ENCODE measurements at regions not wholly inside any gene's neighbourhood (a gene's known extent, or its start where the extent isn't known, plus 50 kb on each side); places are given as distances from the start of the nearest gene placed in this dataset.

DNA sequence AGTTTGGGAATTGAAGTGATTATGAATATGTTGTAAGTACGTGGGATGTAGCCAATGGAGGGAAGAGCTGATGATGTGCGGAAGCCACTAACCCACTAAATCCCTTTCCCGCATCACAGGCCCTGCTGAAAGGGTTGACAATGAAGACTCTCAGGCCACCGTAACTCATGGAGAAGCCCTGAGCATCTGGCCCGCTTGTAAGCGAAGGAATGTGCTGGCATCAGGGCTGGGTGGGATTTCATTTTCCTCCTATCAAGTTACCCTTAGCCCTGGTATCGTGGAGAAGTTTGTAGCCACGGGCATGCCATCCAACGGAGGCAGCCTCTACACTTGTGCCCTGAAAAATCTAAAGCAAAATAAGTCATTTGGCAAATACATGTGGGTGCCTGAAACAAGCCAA, 355.0 kb downstream of the CDH26 start:
- TF ChIP-seq EZH2 (optimal IDR thresholded peaks at IDR 0.05; ENCODE audit: low read depth, low read length), result no peak
- TF ChIP-seq, protein P1, sequence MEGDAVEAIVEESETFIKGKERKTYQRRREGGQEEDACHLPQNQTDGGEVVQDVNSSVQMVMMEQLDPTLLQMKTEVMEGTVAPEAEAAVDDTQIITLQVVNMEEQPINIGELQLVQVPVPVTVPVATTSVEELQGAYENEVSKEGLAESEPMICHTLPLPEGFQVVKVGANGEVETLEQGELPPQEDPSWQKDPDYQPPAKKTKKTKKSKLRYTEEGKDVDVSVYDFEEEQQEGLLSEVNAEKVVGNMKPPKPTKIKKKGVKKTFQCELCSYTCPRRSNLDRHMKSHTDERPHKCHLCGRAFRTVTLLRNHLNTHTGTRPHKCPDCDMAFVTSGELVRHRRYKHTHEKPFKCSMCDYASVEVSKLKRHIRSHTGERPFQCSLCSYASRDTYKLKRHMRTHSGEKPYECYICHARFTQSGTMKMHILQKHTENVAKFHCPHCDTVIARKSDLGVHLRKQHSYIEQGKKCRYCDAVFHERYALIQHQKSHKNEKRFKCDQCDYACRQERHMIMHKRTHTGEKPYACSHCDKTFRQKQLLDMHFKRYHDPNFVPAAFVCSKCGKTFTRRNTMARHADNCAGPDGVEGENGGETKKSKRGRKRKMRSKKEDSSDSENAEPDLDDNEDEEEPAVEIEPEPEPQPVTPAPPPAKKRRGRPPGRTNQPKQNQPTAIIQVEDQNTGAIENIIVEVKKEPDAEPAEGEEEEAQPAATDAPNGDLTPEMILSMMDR (IDR thresholded peaks at IDR 0.05; ENCODE audit: low read length), result no peak
- TF ChIP-seq EZH2phosphoT487 (IDR thresholded peaks at IDR 0.05; ENCODE audit: low read length), result no peak
- H3K4me3 ChIP-seq (ENCODE audit: low read length), result no peak overlapping the region

DNA sequence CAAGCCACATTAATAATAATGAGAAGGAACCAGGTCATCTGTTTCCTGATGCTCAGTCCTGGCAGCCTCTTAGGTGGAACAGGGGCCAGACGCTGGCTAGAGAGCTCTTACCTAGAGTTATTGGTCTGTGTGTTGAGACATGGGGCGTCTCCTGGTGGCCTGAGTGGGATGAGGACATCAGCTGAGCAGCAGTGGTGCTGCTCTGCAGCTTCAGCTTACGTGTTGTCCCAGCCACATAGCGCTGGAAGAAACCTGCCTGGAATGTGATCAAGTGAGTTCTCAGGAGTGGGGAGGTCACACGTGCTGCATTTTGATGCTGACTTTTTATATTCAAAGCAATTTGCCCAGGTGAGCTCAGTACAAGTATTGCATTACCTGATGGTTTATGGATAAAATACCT, 355.4 kb downstream of the CDH26 start:
- no peaks in the 10 kb centered on the region for H3K36me3 ChIP-seq (replicated peaks; ENCODE audit: insufficient read depth, low read length)

More for the DNA sequence above, 355.0 kb downstream of the CDH26 start:
- no peaks in the 10 kb centered on the region for H4K20me1 ChIP-seq (ENCODE audit: insufficient read depth, low read length)
- H3K9ac ChIP-seq (ENCODE audit: low read length), result no peak overlapping the region
- H3F3A ChIP-seq (ENCODE audit: insufficient read depth, low read length), result no peaks in the 10 kb centered on the region
- H3K9me3 ChIP-seq (replicated peaks; ENCODE audit: insufficient read depth, low read length), result no peaks in the 10 kb centered on the region
- no peaks in the 10 kb centered on the region for H3K36me3 ChIP-seq (replicated peaks; ENCODE audit: insufficient read depth, low read length)
- no peaks in the 10 kb centered on the region for H3K27me3 ChIP-seq (replicated peaks; ENCODE audit: insufficient read depth, low read length)
- H3K4me2 ChIP-seq (ENCODE audit: low read depth, low read length), result no peak overlapping the region
- H3K4me1 ChIP-seq (ENCODE audit: low read length), result no peaks in the 10 kb centered on the region
- no peak overlapping the region for H2AFZ ChIP-seq (ENCODE audit: low read length)
- H3K79me2 ChIP-seq (ENCODE audit: low read length), result no peaks in the 10 kb centered on the region
- H3K9me2 ChIP-seq (replicated peaks; ENCODE audit: insufficient read depth, low read length), result no peaks in the 10 kb centered on the region
- DNase-seq, result no peak
- H3K27ac ChIP-seq (ENCODE audit: low read length), result no peak overlapping the region

DNA sequence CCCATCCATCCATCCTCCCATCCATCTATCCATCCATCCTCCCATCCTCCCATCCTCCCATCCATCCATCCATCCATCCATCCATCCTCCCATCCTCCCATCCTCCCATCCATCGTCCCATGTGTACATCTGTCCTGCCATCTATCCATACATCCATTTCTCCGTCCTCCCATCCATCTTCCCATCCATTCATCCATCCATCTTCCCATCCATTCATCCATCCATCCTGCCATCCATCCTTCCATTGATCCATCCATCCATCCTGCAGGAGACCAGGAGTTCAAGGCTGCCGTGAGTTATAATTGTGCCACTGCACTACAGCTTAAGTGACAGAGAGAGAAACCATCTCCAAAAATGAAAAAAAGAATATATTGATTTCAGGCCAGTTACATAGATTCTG, 356.5 kb downstream of the CDH26 start:
- Histone ChIP-seq H3K27ac (ENCODE audit: low read length) (no peak overlapping the region), H3K9me2 (replicated peaks; ENCODE audit: insufficient read depth, low read length) (no peaks in the 10 kb centered on the region), H3F3A (ENCODE audit: insufficient read depth, low read length) (no peaks in the 10 kb centered on the region), H2AFZ (ENCODE audit: low read length) (no peak overlapping the region), H3K4me1 (ENCODE audit: low read length) (no peaks in the 10 kb centered on the region), H3K9ac (ENCODE audit: low read length) (no peak overlapping the region), H3K9me3 (replicated peaks; ENCODE audit: insufficient read depth, low read length) (no peaks in the 10 kb centered on the region), H3K4me2 (ENCODE audit: low read depth, low read length) (no peak overlapping the region), H4K20me1 (ENCODE audit: insufficient read depth, low read length) (no peaks in the 10 kb centered on the region), H3K79me2 (ENCODE audit: low read length) (no peaks in the 10 kb centered on the region), H3K27me3 (replicated peaks; ENCODE audit: insufficient read depth, low read length) (no peaks in the 10 kb centered on the region), H3K36me3 (replicated peaks; ENCODE audit: insufficient read depth, low read length) (no peaks in the 10 kb centered on the region), H3K4me3 (ENCODE audit: low read length) (no peak overlapping the region)
- DNase-seq, result no peak
- TF ChIP-seq EZH2phosphoT487 (IDR thresholded peaks at IDR 0.05; ENCODE audit: low read length), result no peak
- TF ChIP-seq, protein P1 (IDR thresholded peaks at IDR 0.05; ENCODE audit: low read length), result no peak
- no peak for TF ChIP-seq EZH2 (optimal IDR thresholded peaks at IDR 0.05; ENCODE audit: low read depth, low read length)

More for the DNA sequence above, 355.4 kb downstream of the CDH26 start:
- Histone ChIP-seq H3K9ac (ENCODE audit: low read length) (no peak overlapping the region), H3K4me2 (ENCODE audit: low read depth, low read length) (no peak overlapping the region), H3K27me3 (replicated peaks; ENCODE audit: insufficient read depth, low read length) (no peaks in the 10 kb centered on the region), H3K27ac (ENCODE audit: low read length) (no peak overlapping the region), H3K4me1 (ENCODE audit: low read length) (no peaks in the 10 kb centered on the region), H2AFZ (ENCODE audit: low read length) (no peak overlapping the region), H3K4me3 (ENCODE audit: low read length) (no peak overlapping the region), H3K9me2 (replicated peaks; ENCODE audit: insufficient read depth, low read length) (no peaks in the 10 kb centered on the region), H3K9me3 (replicated peaks; ENCODE audit: insufficient read depth, low read length) (no peaks in the 10 kb centered on the region), H4K20me1 (ENCODE audit: insufficient read depth, low read length) (no peaks in the 10 kb centered on the region), H3F3A (ENCODE audit: insufficient read depth, low read length) (no peaks in the 10 kb centered on the region), H3K79me2 (ENCODE audit: low read length) (no peaks in the 10 kb centered on the region)
- DNase-seq, result no peak
- TF ChIP-seq, protein P1 (IDR thresholded peaks at IDR 0.05; ENCODE audit: low read length), result no peak
- TF ChIP-seq EZH2 (optimal IDR thresholded peaks at IDR 0.05; ENCODE audit: low read depth, low read length) (no peak), EZH2phosphoT487 (IDR thresholded peaks at IDR 0.05; ENCODE audit: low read length) (no peak)
